GM13977 (cell line): ENCODE measurements at regions not wholly inside any gene's neighbourhood (a gene's known extent, or its start where the extent isn't known, plus 50 kb on each side); places are given as distances from the start of the nearest gene placed in this dataset.

Experiments used
- DNase-seq: peaks from one replicate; pipeline ENCODE4 v3.0.0; 2012; ENCODE audit warnings: low spot score
- in situ Hi-C: fragments of 300-500 bp; cut with MboI; formaldehyde crosslinking; loops from one replicate; pipeline ENCODE4 v1.12.0; 2022; ENCODE audit warnings: low sequenced_read_pairs, low pct_unique_long_range_greater_than_20kb, mixed read lengths, inconsistent platforms; ENCODE audit not compliant: unreplicated experiment
- TF ChIP-seq, protein P1 (sequence below): IDR thresholded peaks from 2 replicates; pipeline ENCODE4 v1.5.1; 2012; ENCODE audit warnings: mild to moderate bottlenecking, control low read depth; ENCODE audit not compliant: insufficient read depth; ENCODE audit errors: extremely low read depth, missing control alignments

DNA sequence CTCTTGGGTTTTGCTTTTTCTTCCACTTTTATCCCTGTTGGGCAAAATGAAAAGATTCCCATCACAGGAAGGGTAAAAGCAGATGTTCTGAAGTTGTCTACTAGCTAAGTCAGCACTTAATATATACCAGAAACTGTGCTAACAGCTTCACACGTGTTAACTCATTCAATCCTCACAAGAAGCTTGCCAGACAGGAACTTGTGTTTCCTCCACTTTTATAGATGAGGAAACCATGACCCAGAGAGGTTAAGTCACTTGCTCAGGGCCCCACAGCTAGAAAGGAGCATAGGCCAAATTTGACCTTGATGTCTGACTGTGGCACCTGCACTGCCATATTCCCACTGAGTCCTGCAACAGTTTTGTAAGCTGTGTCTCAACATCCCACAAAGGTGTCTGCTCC lies 76.8 kb upstream of the EPC2 start:
- in situ Hi-C loops: no loop called here
- TF ChIP-seq, protein P1, sequence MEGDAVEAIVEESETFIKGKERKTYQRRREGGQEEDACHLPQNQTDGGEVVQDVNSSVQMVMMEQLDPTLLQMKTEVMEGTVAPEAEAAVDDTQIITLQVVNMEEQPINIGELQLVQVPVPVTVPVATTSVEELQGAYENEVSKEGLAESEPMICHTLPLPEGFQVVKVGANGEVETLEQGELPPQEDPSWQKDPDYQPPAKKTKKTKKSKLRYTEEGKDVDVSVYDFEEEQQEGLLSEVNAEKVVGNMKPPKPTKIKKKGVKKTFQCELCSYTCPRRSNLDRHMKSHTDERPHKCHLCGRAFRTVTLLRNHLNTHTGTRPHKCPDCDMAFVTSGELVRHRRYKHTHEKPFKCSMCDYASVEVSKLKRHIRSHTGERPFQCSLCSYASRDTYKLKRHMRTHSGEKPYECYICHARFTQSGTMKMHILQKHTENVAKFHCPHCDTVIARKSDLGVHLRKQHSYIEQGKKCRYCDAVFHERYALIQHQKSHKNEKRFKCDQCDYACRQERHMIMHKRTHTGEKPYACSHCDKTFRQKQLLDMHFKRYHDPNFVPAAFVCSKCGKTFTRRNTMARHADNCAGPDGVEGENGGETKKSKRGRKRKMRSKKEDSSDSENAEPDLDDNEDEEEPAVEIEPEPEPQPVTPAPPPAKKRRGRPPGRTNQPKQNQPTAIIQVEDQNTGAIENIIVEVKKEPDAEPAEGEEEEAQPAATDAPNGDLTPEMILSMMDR: no peak
- no peak for DNase-seq

DNA sequence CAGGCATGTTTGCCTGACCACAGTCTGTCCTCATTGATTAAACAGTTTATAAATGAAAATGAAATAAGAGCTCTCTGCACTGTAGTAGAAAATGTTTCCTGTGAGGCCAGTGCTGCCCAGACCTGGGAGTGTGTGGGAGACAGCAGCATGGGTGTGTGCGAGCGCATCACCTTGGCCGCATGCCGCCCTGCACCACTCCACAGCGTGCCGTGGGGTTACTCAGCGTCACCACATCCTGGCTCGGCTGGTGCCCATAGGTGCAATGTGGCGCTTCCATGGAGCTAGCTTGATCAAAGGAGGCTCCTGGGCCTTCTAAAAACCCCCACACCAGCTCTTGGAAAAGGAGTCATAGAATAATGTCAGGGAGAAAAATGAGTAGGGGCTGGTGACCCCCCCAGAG lies 76.0 kb upstream of the EPC2 start:
- DNase-seq: no peak
- in situ Hi-C loops: no loop called here
- TF ChIP-seq, protein P1: no peak

DNA sequence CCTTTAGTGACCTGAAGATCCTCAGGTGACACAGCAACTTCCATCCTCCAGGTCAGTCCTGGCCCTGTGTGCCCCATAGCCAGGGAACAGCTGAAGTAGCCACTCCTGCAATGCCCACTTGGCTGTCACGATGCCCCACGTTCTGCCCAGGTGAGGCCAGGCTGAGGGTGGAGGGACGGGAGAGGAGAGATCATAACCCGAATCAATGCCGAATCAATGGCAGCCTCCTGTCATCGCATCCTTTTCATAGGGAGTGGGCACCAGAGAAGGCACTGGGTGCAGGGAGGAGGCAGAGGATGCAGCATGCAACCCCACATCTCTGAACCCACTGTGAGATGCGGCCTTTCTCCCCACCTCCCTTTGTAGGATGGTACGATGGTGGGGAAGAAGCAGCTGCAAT lies 75.3 kb upstream of the EPC2 start:
- TF ChIP-seq, protein P1: no peak
- in situ Hi-C loops: no loop called here
- no peak for DNase-seq

DNA sequence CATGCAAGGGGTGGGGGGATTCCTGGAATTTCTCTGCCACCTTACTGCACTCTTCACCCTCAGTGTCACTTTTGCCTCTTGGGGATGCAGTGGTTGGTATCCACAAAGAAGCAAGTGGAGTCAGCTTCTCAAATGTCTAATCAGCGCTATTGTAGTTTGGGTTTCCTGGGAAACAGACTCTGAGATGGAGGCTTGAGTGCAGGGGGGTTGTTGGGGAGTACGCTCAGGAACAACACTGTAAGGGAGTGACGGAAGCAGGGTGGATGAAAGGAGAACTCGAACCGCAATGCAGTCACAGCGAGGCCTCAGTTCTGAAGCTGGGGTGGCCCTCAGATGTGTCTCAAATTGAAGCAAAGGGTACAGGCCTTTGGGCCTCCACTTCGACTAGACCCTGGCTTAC lies 73.6 kb upstream of the EPC2 start:
- TF ChIP-seq, protein P1: no peak
- no peak for DNase-seq
- in situ Hi-C loops: no loop called here

DNA sequence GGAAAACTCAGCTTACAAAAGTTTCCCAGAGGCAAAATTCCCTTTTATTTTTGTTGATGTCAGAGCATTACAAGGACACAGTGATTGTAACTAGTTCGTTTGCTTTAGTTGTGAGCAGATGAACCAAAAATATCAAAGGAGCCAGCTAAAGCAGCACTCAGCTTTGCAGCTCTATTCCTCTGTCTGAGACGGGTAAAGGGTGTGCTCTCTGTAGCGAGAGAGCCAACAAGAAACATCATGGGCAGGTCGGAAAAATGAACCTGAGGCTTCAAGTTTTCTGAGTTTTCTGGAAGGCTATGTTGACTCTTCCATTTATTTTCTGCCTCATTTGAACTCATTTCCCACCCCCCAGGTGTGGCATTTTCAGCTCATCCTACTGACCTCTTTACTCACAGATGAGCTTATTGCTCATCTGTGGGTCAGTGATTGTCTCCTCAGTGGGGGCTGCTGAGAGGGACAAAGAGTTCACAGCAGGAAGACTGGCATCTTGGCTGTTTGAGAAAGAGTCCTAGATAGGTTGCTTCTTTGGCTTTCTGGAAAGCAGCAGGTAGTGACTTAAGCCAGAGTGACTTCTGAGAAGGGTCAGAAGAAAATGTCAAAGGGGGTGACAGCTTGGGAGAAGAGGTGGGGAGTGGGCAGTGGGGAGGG lies 66.6 kb upstream of the EPC2 start:
- in situ Hi-C loops: no loop called here
- TF ChIP-seq, protein P1: no peak
- no peak for DNase-seq

DNA sequence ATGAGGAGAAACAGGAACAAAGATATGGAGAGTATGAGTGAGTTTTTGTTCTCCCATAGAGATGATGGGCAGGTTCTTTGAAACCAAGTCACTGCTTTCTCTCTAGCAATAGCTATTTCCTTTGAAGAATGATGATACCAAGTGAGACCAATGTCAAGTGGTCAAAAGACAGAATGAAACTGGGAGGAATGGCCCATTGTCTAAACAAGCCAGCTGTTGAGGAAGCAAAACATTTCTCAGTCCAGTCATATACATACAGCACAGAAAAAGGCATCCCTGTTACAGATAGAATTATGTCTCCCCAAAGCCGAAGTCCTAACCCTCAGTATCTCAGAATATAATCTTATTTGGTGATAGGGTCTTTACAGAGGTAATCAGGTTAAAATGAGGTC lies 66.1 kb upstream of the EPC2 start:
- DNase-seq: peak; percentile 52
- TF ChIP-seq, protein P1: no peak
- in situ Hi-C loops: no loop called here
